ENCODE measurements at regions not wholly inside any gene's neighbourhood (a gene's known extent, or its start where the extent isn't known, plus 50 kb on each side); places are given as distances from the start of the nearest gene placed in this dataset.

DNA sequence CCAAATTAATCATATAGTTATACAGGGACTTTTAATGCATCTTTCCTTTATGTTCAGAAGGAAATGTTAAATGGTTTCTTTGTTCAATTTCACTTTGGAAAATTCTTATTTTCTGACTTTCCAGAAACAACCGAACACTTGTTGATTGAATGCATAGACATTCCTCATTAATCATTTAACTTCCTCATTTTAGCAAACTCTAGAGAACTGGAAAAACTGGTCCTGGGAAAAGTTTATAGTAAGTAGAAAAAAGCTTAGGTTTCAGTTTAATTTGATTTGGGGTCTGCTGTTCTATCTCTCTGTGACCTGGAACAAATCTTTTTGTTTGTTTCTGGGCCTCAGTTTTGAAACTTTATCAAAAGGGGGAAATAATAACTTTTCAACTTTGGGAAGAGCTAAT is 320.4 kb downstream of the CMPK2 start:
- DNase-seq, result no peak
- no peaks in the 10 kb centered on the region for H3K27me3 ChIP-seq

GRCh38 chr2:6545795-6546194 is 319.9 kb downstream of the CMPK2 start:
- no peak overlapping the region for H3K9ac ChIP-seq (ENCODE audit: low read depth in 2 of 2, low read length in 2 of 2)
- H3K4me3 ChIP-seq, result no peak overlapping the region
- intact Hi-C loops (cut with DNase I), result no loop called here
- H3K27ac ChIP-seq, result no peak overlapping the region
- DNase-seq, result no peak
- no peaks in the 10 kb centered on the region for H3K27me3 ChIP-seq
- no peak for TF ChIP-seq CTCF (IDR thresholded peaks at IDR 0.05)
- no peaks in the 10 kb centered on the region for H3K4me1 ChIP-seq
- H3K9me3 ChIP-seq, result no peaks in the 10 kb centered on the region
- no peaks in the 10 kb centered on the region for H3K36me3 ChIP-seq

More for the DNA sequence above, 320.4 kb downstream of the CMPK2 start:
- no peaks in the 10 kb centered on the region for H3K9me3 ChIP-seq
- no peak for TF ChIP-seq CTCF (IDR thresholded peaks at IDR 0.05)
- H3K9ac ChIP-seq (ENCODE audit: low read depth in 2 of 2, low read length in 2 of 2), result no peak overlapping the region
- H3K36me3 ChIP-seq, result no peaks in the 10 kb centered on the region
- intact Hi-C loops (cut with DNase I), result no loop called here
- no peak overlapping the region for H3K27ac ChIP-seq
- no peak overlapping the region for H3K4me3 ChIP-seq
- no peaks in the 10 kb centered on the region for H3K4me1 ChIP-seq

DNA sequence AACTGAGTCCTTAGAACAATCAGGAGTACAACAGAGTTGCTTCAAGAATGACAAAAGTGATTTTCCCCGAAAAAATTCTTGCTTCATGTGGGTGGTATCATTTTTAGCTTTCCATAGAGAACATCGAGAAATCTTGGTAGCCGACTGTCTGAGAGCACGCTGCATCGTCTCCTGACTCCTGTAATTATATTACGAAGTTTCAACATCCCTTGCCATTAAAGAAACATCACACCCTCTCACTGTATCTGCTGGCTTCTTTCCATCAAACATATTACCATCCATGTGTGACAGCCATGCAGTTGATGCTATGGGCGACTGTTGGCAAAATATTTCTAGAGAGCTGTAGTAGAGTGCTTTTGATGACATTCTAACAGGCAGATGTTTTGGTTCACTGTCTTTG is 311.2 kb downstream of the CMPK2 start:
- TF ChIP-seq CTCF (IDR thresholded peaks at IDR 0.05), result no peak
- intact Hi-C loops (cut with DNase I), result no loop called here

DNA sequence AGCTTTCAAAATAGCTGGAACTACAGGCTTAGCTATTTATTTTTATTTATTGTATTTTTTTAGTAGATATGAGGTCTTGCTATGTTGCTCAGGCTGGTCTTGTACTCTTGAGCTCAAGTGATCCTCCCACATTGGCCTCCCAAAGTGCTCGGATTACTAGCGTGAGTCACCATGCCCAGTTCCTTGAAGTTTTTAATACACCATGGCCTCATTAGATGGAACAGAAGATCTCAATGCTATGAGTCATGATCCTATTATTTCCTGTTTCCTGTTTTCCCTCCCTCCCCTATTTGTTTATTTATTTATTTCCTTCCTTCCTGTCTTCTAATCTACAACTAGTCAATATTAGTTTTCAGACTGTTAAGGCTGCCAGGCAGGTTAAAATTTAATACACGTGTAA is 309.0 kb downstream of the CMPK2 start:
- no peaks in the 10 kb centered on the region for H3K27me3 ChIP-seq
- no peaks in the 10 kb centered on the region for H3K9me3 ChIP-seq
- no peaks in the 10 kb centered on the region for H3K36me3 ChIP-seq
- no peak for TF ChIP-seq CTCF (IDR thresholded peaks at IDR 0.05)
- no peak overlapping the region for H3K27ac ChIP-seq
- H3K4me1 ChIP-seq, result no peaks in the 10 kb centered on the region
- H3K4me3 ChIP-seq, result no peak overlapping the region
- intact Hi-C loops (cut with DNase I), result no loop called here
- H3K9ac ChIP-seq (ENCODE audit: low read depth in 2 of 2, low read length in 2 of 2), result no peak overlapping the region
- DNase-seq, result no peak

More for the DNA sequence above, 311.2 kb downstream of the CMPK2 start:
- H3K36me3 ChIP-seq, result no peaks in the 10 kb centered on the region
- DNase-seq, result no peak
- H3K9me3 ChIP-seq, result no peaks in the 10 kb centered on the region
- H3K27me3 ChIP-seq, result no peaks in the 10 kb centered on the region
- no peak overlapping the region for H3K9ac ChIP-seq (ENCODE audit: low read depth in 2 of 2, low read length in 2 of 2)
- H3K4me1 ChIP-seq, result no peaks in the 10 kb centered on the region
- no peak overlapping the region for H3K4me3 ChIP-seq
- H3K27ac ChIP-seq, result no peak overlapping the region

GRCh38 chr2:6557737-6558136 is 308.0 kb downstream of the CMPK2 start:
- no peak for TF ChIP-seq CTCF (IDR thresholded peaks at IDR 0.05)
- H3K27ac ChIP-seq, result no peak overlapping the region
- intact Hi-C loops (cut with DNase I), result no loop called here

DNA sequence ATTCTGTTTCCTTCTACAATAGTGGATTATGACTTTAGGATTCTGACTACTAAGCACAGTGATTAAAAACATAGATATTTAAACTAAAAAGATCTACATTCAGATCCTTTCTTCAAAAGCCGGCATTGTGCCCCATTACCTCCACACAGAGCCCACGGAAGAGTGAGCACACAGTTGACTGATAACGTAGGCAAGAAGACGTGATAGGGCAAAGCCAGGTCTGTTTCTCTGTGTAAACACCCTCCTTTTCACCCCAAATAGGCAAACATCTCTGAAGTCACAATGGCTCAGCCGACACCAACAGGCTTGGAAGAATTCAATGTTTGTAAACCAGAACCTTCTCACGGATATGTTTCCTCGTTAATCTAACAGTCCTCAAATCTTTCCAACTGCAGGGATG is 302.9 kb downstream of the CMPK2 start:
- no peak for TF ChIP-seq CTCF (IDR thresholded peaks at IDR 0.05)
- no peaks in the 10 kb centered on the region for H3K4me1 ChIP-seq
- no peaks in the 10 kb centered on the region for H3K9me3 ChIP-seq
- intact Hi-C loops (cut with DNase I), result no loop called here
- H3K27ac ChIP-seq, result no peak overlapping the region
- no peak for DNase-seq
- no peaks in the 10 kb centered on the region for H3K36me3 ChIP-seq
- no peak overlapping the region for H3K9ac ChIP-seq (ENCODE audit: low read depth in 2 of 2, low read length in 2 of 2)
- H3K4me3 ChIP-seq, result no peak overlapping the region
- H3K27me3 ChIP-seq, result no peaks in the 10 kb centered on the region

More at GRCh38 chr2:6557737-6558136, 308.0 kb downstream of the CMPK2 start:
- H3K9ac ChIP-seq (ENCODE audit: low read depth in 2 of 2, low read length in 2 of 2), result no peak overlapping the region
- no peak overlapping the region for H3K4me3 ChIP-seq
- no peaks in the 10 kb centered on the region for H3K27me3 ChIP-seq
- H3K4me1 ChIP-seq, result no peaks in the 10 kb centered on the region
- no peak for DNase-seq
- H3K9me3 ChIP-seq, result no peaks in the 10 kb centered on the region
- no peaks in the 10 kb centered on the region for H3K36me3 ChIP-seq
